ENCODE measurements at regions not wholly inside any gene's neighbourhood (a gene's known extent, or its start where the extent isn't known, plus 50 kb on each side); places are given as distances from the start of the nearest gene placed in this dataset.

DNA sequence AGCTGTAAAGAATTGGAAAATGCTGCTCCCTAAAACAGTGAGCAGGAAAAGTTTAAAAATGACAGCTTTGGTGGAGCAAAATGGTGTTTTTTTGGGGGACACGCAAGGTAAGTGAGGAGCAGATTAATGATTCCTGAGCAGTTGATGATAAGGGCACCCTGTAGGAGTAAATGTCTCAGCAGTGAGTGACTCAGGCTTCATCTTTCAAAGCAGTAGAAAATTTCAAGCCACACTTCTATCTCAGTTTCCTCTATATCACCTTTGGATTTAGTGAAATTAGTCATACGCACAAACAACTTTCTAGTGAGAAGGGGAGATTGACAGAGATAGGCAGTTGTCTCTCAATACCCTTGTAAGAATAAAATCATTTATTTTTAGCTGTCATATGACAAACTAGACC, 709.0 kb upstream of the FAM98A start:
- ChIA-PET CTCF (ENCODE audit: partially characterized antibody) (no interaction called here), POLR2A (ENCODE audit: partially characterized antibody) (no interaction called here)
- H3K4ac ChIP-seq (replicated peaks; ENCODE audit: insufficient read length, low read depth, low read length) = no peak overlapping the region
- H4K91ac ChIP-seq (replicated peaks; ENCODE audit: insufficient read length, low read length) = no peak overlapping the region
- no peak overlapping the region for H3K23ac ChIP-seq (ENCODE audit: insufficient read length)
- no peaks in the 10 kb centered on the region for H4K20me1 ChIP-seq (replicated peaks in 1 of 2; ENCODE audit: control insufficient read depth in 1 of 2, insufficient read depth in 2 of 2, low read length in 2 of 2)
- H4K8ac ChIP-seq (ENCODE audit: extremely low read depth, insufficient read depth, low read length) = no peak overlapping the region
- WGBS, 2 experiments (ENCODE audit: extremely low coverage in 1 of 2, insufficient coverage in 1 of 2, insufficient read length in 1 of 2, insufficient replicate concordance in 2 of 2, low coverage in 1 of 2, low lambda C conversion rate in 2 of 2, missing lambda C conversion rate in 1 of 2) = 93% methylated on average over 2 of the region's 2 CpGs; no CpG with 5 or more reads in 1 of the 2 experiments
- no peak overlapping the region for H3K4me2 ChIP-seq (ENCODE audit: insufficient read depth in 1 of 2, low read depth in 2 of 2, low read length in 2 of 2)
- H2BK15ac ChIP-seq (ENCODE audit: low read length) = no peak overlapping the region
- H3K27me3 ChIP-seq (replicated peaks in 1 of 4; ENCODE audit: control insufficient read depth in 3 of 4, extremely low read depth in 1 of 4, insufficient read depth in 3 of 4, low read length in 3 of 4) = no peaks in the 10 kb centered on the region
- H3K23me2 ChIP-seq (ENCODE audit: low read depth, low read length) = no peaks in the 10 kb centered on the region
- no peak overlapping the region for H3K18ac ChIP-seq (ENCODE audit: extremely low read depth, low read length)
- no peaks in the 10 kb centered on the region for H3K36me3 ChIP-seq (ENCODE audit: control insufficient read depth in 2 of 4, insufficient read depth in 4 of 4, low read length in 3 of 4)
- no peak overlapping the region for H3K9ac ChIP-seq (replicated peaks in 1 of 4; ENCODE audit: extremely low read depth in 1 of 4, low read depth in 3 of 4, low read length in 3 of 4)
- no peak overlapping the region for H2BK120ac ChIP-seq (replicated peaks; ENCODE audit: low read depth, low read length)
- H3K79me2 ChIP-seq (ENCODE audit: control insufficient read depth in 1 of 2, insufficient read depth in 2 of 2, low read length in 2 of 2) = no peaks in the 10 kb centered on the region
- no peak overlapping the region for H4K5ac ChIP-seq (ENCODE audit: insufficient read length, low read depth, low read length)
- H3K79me1 ChIP-seq (ENCODE audit: low read depth, low read length) = no peaks in the 10 kb centered on the region
- no peaks in the 10 kb centered on the region for H3K4me1 ChIP-seq (replicated peaks in 1 of 4; ENCODE audit: control insufficient read depth in 3 of 4, insufficient read depth in 4 of 4, low read length in 3 of 4)
- H2BK12ac ChIP-seq (ENCODE audit: low read depth, low read length) = no peak overlapping the region
- H2AK5ac ChIP-seq (ENCODE audit: low read depth, low read length) = no peak overlapping the region
- H3K4me3 ChIP-seq (ENCODE audit: extremely low read depth in 1 of 4, insufficient read depth in 2 of 4, low read depth in 3 of 4, low read length in 4 of 4) = no peak overlapping the region
- no peak for FAIRE-seq
- no peaks in the 10 kb centered on the region for H3K9me3 ChIP-seq (ENCODE audit: insufficient read depth in 2 of 2, low read depth in 1 of 2, low read length in 1 of 2)
- no peak overlapping the region for H3K27ac ChIP-seq (ENCODE audit: low read depth, low read length)
- peak overlapping the region; percentile 33; the same call in 1 of the 2 replicates for H2AFZ ChIP-seq (ENCODE audit: low read length)
- no peak overlapping the region for H2BK20ac ChIP-seq (ENCODE audit: low read length)
- H3K14ac ChIP-seq (ENCODE audit: insufficient read length) = no peak overlapping the region
- no peak overlapping the region for H3K56ac ChIP-seq (replicated peaks; ENCODE audit: insufficient read length, low read depth, low read length)
- H2BK5ac ChIP-seq (ENCODE audit: low read depth, low read length) = no peak overlapping the region
- no peak for DNase-seq (ENCODE audit: low read depth in 1 of 2, low spot score in 2 of 2)
- TF ChIP-seq MAFK (IDR thresholded peaks at IDR 0.05; ENCODE audit: low read depth, low read length) = no peak
- TF ChIP-seq ASH2L (IDR thresholded peaks at IDR 0.05; ENCODE audit: low read length) = no peak
- no peak for TF ChIP-seq SIX5 (IDR thresholded peaks at IDR 0.05; ENCODE audit: low read depth, low read length)
- no peak for TF ChIP-seq SRF (IDR thresholded peaks at IDR 0.05; ENCODE audit: low read depth, low read length)
- no peak for TF ChIP-seq CHD1 (IDR thresholded peaks at IDR 0.05; ENCODE audit: low read depth, low read length)
- TF ChIP-seq POU5F1 (IDR thresholded peaks at IDR 0.05; ENCODE audit: low read depth, low read length) = no peak
- TF ChIP-seq SIN3A (conservative IDR thresholded peaks at IDR 0.05 in 1 of 2, IDR thresholded peaks at IDR 0.05 in 1 of 2; ENCODE audit: low read depth in 1 of 2, low read length in 2 of 2) = no peak
- TF ChIP-seq, protein P1, sequence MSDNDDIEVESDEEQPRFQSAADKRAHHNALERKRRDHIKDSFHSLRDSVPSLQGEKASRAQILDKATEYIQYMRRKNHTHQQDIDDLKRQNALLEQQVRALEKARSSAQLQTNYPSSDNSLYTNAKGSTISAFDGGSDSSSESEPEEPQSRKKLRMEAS (IDR thresholded peaks at IDR 0.05) = no peak
- TF ChIP-seq SUZ12 (IDR thresholded peaks at IDR 0.05; ENCODE audit: low read length) = no peak
- TF ChIP-seq BCL11A (IDR thresholded peaks at IDR 0.05; ENCODE audit: low read depth in 2 of 2, low read length in 2 of 2) = no peak
- TF ChIP-seq, protein P2, sequence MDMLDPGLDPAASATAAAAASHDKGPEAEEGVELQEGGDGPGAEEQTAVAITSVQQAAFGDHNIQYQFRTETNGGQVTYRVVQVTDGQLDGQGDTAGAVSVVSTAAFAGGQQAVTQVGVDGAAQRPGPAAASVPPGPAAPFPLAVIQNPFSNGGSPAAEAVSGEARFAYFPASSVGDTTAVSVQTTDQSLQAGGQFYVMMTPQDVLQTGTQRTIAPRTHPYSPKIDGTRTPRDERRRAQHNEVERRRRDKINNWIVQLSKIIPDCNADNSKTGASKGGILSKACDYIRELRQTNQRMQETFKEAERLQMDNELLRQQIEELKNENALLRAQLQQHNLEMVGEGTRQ (IDR thresholded peaks at IDR 0.05; ENCODE audit: low read length) = no peak
- no peak for TF ChIP-seq GTF2F1 (IDR thresholded peaks at IDR 0.05; ENCODE audit: borderline replicate concordance, low read depth, low read length)
- TF ChIP-seq RNF2 (IDR thresholded peaks at IDR 0.05; ENCODE audit: borderline replicate concordance, low read depth, low read length, missing control alignments, poor library complexity, severe bottlenecking) = no peak

Measured in H1 (cell line).